CD4-positive, CD25-positive, alpha-beta regulatory T cell (primary cell): ENCODE measurements at regions not wholly inside any gene's neighbourhood (a gene's known extent, or its start where the extent isn't known, plus 50 kb on each side); places are given as distances from the start of the nearest gene placed in this dataset.

Experiments used
- ATAC-seq, 2 donors: fragments of 150-1000 bp; cut with Tn5 transposase; one replicate each; pipeline ENCODE4 v1.10.0; 2021; ENCODE audit warnings: low read depth in 2 of 2, moderate number of reproducible peaks in 2 of 2, moderate library complexity in 1 of 2
- DNase-seq, 3 donors: peaks; one replicate each; pipeline versions ENCODE4 v3.0.0 to v3.0.0-alpha.2; 2012 to 2022; ENCODE audit warnings: mixed read lengths in 1 of 3
- H3K27ac ChIP-seq: one replicate; pipeline ENCODE4 v1.7.0; 2013; ENCODE audit warnings: mild to moderate bottlenecking, low read length; ENCODE audit not compliant: insufficient read depth, poor library complexity, severe bottlenecking
- H3K27me3 ChIP-seq: one replicate; pipeline ENCODE4 v1.7.0; 2013; ENCODE audit warnings: low read length; ENCODE audit not compliant: control insufficient read depth, insufficient read depth
- H3K36me3 ChIP-seq: one replicate; pipeline ENCODE4 v1.7.0; 2013; ENCODE audit warnings: mild to moderate bottlenecking, low read length, moderate library complexity; ENCODE audit not compliant: control insufficient read depth, insufficient read depth
- H3K4me1 ChIP-seq: 2 replicates; pipeline ENCODE4 v1.7.0; 2013; ENCODE audit warnings: mild to moderate bottlenecking, low read length; ENCODE audit not compliant: insufficient read depth, control insufficient read depth, poor library complexity, severe bottlenecking
- H3K4me3 ChIP-seq: one replicate; pipeline ENCODE4 v1.7.0; 2013; ENCODE audit warnings: low read depth, mild to moderate bottlenecking, low read length, moderate library complexity
- H3K9me3 ChIP-seq, 2 experiments: 1 replicate in 1 of 2; 2 replicates in 1 of 2; pipeline ENCODE4 v1.7.0; 2013; ENCODE audit warnings: low read length in 2 of 2, mild to moderate bottlenecking in 1 of 2, moderate library complexity in 1 of 2; ENCODE audit not compliant: control insufficient read depth in 2 of 2
- H3K27ac Mint-ChIP-seq, 3 donors: one replicate each; pipeline ENCODE4 v1.8.0; 2020 to 2022; ENCODE audit warnings: mild to moderate bottlenecking in 3 of 3, mixed read lengths in 3 of 3, moderate library complexity in 2 of 3
- H3K27me3 Mint-ChIP-seq: one replicate; pipeline ENCODE4 v1.8.0; 2022; ENCODE audit warnings: mild to moderate bottlenecking, mixed read lengths
- H3K36me3 Mint-ChIP-seq: one replicate; pipeline ENCODE4 v1.8.0; 2020; ENCODE audit warnings: mixed read lengths
- H3K4me1 Mint-ChIP-seq, 4 donors: one replicate each; pipeline ENCODE4 v1.8.0; 2020 to 2022; ENCODE audit warnings: mixed read lengths in 4 of 4, mild to moderate bottlenecking in 1 of 4
- H3K4me3 Mint-ChIP-seq, 4 donors: one replicate each; pipeline ENCODE4 v1.8.0; 2020 to 2022; ENCODE audit warnings: mild to moderate bottlenecking in 4 of 4, mixed read lengths in 4 of 4, moderate library complexity in 3 of 4
- H3K9me3 Mint-ChIP-seq, 7 donors: one replicate each; pipeline ENCODE4 v1.8.0; 2020 to 2022; ENCODE audit warnings: mixed read lengths in 7 of 7, mild to moderate bottlenecking in 3 of 7, moderate library complexity in 2 of 7

DNA sequence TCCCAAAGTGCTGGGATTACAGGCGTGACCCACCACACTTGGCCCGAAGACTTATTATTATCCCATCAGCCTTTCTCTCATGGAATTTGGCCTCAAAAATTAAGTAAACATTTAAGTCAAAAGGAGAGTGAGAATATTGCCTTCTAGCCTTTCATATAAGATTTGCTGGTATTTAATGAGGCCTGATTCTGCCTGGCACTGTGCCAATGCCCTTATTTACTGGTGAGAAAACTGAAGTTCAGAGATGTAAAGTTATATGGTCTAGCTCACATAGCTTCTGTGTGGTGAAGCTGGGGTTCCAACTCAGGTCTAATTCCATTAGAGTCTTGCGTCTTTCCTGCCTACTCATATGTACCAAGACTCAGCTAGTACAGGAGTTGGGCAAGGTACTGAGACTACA is 260.2 kb downstream of the SDHAF3 start:
- Histone ChIP-seq H3K9me3 (no peaks in the 10 kb centered on the region), H3K4me3 (no peak overlapping the region), H3K36me3 (no peaks in the 10 kb centered on the region), H3K4me1 (no peaks in the 10 kb centered on the region), H3K27ac (no peak overlapping the region), H3K27me3 (no peaks in the 10 kb centered on the region)
- no peak for DNase-seq
- Mint-ChIP-seq H3K4me1 (no peaks in the 10 kb centered on the region), H3K27ac (no peak overlapping the region), H3K4me3 (no peak overlapping the region), H3K36me3 (no peaks in the 10 kb centered on the region), H3K9me3 (peaks cover 0 to 4% (median 0%) of the 10 kb centered on the region in 7 donors), H3K27me3 (no peaks in the 10 kb centered on the region)
- ATAC-seq: no peak

DNA sequence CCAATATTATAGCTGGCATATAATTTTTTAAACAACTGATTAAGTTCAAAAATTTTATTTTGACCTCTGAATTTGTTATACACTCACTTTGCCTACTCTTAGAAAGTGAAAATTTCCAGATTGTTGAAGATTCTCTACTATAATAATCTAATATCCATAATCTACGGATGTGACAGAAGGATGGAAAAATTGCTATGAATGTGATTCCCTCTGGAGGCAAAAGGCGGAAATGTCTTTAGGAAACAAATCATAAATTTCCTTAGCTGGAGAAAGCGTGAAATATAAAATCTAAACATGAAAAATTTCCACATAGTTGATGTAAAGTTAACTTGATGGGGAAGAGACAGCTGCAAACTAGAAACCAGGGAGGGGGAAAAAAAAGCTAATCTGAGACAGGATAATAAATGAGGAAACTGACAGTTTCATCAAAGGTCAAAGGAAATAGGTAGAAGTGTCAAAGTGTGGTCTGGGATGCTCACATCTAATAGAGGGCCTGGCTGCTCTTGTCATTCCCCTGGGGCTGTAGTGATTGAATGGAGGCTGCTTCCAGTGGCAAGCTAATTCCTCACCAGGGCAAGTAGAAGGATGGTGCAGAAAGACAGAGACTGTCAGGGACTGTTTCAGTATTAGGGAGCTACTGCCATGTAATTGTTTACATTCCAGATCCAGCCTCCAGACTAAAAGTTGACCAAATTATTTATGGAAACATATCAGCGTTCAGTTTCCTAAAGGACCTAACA is 264.5 kb downstream of the SDHAF3 start:
- Mint-ChIP-seq H3K27ac (no peak overlapping the region), H3K27me3 (no peaks in the 10 kb centered on the region), H3K4me1 (peaks cover 0 to 4% (median 0%) of the 10 kb centered on the region in 4 donors), H3K9me3 (no peaks in the 10 kb centered on the region), H3K4me3 (no peak overlapping the region), H3K36me3 (no peaks in the 10 kb centered on the region)
- ATAC-seq (no peak), DNase-seq (no peak)
- Histone ChIP-seq H3K27ac (no peak overlapping the region), H3K27me3 (no peaks in the 10 kb centered on the region), H3K4me3 (no peak overlapping the region), H3K36me3 (no peaks in the 10 kb centered on the region), H3K9me3 (no peaks in the 10 kb centered on the region), H3K4me1 (no peaks in the 10 kb centered on the region)

DNA sequence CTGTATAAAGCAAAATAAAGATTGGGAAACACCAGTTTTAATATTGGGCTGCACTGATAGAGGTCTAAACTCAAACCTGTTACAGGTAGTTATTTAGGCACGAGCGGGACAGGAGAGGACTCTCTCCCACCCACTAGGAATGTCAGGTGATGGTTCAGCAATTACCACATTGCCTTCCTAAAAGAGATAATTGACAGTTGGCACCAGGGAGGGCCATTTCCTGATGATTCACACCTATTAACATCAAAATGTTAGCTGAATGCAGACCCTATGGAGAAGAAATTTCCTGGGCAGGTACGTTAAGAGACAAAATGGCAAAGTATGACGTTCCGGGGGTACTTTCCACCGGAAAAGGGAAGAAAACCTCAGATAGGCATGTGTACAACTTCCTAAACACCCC is 272.6 kb downstream of the SDHAF3 start:
- DNase-seq (no peak), ATAC-seq (no peak)
- Histone ChIP-seq H3K4me3 (no peak overlapping the region), H3K27me3 (no peaks in the 10 kb centered on the region), H3K9me3 (no peaks in the 10 kb centered on the region), H3K4me1 (no peaks in the 10 kb centered on the region), H3K36me3 (no peaks in the 10 kb centered on the region), H3K27ac (no peak overlapping the region)
- Mint-ChIP-seq H3K27me3 (peaks cover 4% of the 10 kb centered on the region), H3K4me3 (no peak overlapping the region), H3K9me3 (peaks cover 0 to 1% (median 0%) of the 10 kb centered on the region in 7 donors), H3K27ac (no peak overlapping the region), H3K36me3 (no peaks in the 10 kb centered on the region), H3K4me1 (no peaks in the 10 kb centered on the region)

DNA sequence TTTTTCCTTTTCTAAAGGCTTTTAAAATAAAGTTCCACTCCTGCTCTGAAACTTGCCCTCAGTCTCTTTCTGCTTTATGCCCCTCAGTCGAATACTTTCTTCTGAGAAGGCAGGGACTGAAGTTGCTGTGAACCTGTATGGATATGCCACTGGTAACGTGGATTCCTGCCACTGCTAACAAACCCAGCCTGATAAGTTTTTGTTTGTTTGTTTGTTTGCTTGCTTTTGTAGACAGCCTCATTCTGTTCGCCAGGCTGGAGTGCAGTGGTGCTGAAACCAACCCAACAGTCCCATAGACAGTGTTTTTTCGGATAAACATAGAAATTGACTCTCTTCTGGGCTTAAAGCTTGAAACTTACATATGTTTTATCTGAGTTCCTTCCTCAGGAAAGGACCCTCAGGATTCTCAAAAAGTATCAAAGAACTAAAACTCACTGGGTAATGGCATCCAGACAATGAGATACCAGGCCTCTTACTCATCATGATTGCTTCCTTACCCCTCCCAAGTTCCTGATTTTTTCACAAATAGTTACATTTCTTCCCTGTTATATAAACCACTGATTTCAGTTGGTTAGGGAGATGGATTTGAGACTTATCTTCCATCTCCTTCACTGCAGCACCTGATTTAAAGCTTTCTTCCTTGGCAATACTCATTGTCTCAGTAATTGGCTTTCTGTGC is 273.6 kb downstream of the SDHAF3 start:
- no peak for DNase-seq
- no peak overlapping the region for H3K4me3 ChIP-seq
- H3K27me3 ChIP-seq: no peaks in the 10 kb centered on the region
- H3K9me3 ChIP-seq: no peaks in the 10 kb centered on the region
- no peak for ATAC-seq
- Mint-ChIP-seq H3K36me3 (no peaks in the 10 kb centered on the region), H3K4me3 (no peak overlapping the region), H3K27me3 (peaks cover 4% of the 10 kb centered on the region), H3K9me3 (peaks cover 0 to 1% (median 0%) of the 10 kb centered on the region in 7 donors), H3K27ac (no peak overlapping the region), H3K4me1 (no peaks in the 10 kb centered on the region)
- no peaks in the 10 kb centered on the region for H3K4me1 ChIP-seq
- H3K36me3 ChIP-seq: no peaks in the 10 kb centered on the region
- no peak overlapping the region for H3K27ac ChIP-seq

DNA sequence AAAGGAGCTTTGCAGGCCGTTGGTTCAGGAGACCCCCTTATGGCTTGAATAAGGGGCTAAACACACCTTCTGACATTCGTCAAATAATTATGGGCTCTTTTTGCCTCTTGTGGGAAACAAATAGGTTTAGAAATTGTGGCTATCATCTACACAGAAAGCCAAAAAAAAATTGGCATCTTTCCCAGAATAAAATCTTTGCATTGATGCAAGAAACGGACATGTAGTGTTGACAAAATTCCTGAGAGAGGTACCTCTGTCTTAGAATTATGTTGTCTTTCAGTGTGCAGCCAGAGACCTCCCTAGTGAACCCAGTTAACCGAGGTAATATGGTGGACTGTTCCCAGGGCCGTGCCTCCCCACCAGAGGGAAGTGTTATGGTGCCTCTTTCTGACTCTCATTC is 283.9 kb downstream of the SDHAF3 start:
- Histone ChIP-seq H3K4me3 (no peak overlapping the region), H3K9me3 (no peaks in the 10 kb centered on the region), H3K27me3 (no peaks in the 10 kb centered on the region), H3K4me1 (no peaks in the 10 kb centered on the region), H3K27ac (no peak overlapping the region), H3K36me3 (no peaks in the 10 kb centered on the region)
- Mint-ChIP-seq H3K4me3 (no peak overlapping the region), H3K36me3 (no peaks in the 10 kb centered on the region), H3K9me3 (peaks cover 0 to 2% (median 0%) of the 10 kb centered on the region in 7 donors), H3K27ac (no peak overlapping the region), H3K27me3 (no peaks in the 10 kb centered on the region), H3K4me1 (no peaks in the 10 kb centered on the region)
- ATAC-seq (no peak), DNase-seq (no peak)

DNA sequence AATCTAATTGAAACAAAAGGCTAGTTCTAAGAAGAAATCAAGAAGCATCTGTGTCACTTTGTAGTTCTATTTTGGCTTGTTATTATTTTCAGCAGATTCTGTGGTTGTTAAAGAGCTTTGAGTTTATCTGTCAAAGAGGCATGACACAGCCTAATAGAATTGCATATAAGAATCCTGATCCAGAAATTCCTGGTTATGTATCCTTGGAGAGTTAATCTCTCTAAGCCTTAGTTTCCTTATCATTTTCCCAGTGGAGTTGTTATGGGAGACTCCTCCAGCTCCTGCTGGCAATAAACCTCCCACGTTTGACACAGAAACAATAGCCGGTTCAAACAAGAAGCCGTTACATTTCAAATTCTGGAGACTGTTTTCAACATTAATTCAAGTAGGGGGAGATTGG is 288.3 kb downstream of the SDHAF3 start:
- H3K27ac ChIP-seq: no peak overlapping the region
- H3K4me3 ChIP-seq: no peak overlapping the region
- Mint-ChIP-seq H3K27ac (no peak overlapping the region), H3K4me3 (no peak overlapping the region), H3K36me3 (no peaks in the 10 kb centered on the region), H3K4me1 (no peaks in the 10 kb centered on the region), H3K27me3 (no peaks in the 10 kb centered on the region), H3K9me3 (peaks cover 0 to 3% (median 0%) of the 10 kb centered on the region in 7 donors)
- H3K27me3 ChIP-seq: no peaks in the 10 kb centered on the region
- H3K9me3 ChIP-seq: no peaks in the 10 kb centered on the region
- H3K4me1 ChIP-seq: no peaks in the 10 kb centered on the region
- no peaks in the 10 kb centered on the region for H3K36me3 ChIP-seq
- ATAC-seq (no peak), DNase-seq (no peak)

DNA sequence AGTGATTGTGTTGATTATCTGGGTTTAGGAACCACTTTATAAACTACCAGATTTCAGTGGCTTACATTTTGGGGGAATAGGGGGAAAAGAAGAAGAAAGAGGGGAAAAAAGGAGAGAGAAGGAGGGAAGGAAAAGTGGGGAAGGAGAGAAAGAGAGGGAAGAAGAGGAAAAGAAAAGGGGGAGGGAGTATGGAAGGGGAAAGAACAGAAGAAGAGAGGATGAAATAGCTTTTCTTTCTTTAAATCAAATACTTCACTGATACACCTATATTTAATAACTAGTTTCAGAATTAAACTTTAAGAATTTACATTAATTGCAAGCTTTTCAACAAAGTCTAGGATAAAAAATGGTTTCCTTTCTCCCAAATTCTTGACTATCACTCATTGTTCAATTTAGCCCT is 289.6 kb downstream of the SDHAF3 start:
- Histone ChIP-seq H3K4me3 (no peak overlapping the region), H3K36me3 (no peaks in the 10 kb centered on the region), H3K27ac (no peak overlapping the region), H3K27me3 (no peaks in the 10 kb centered on the region), H3K4me1 (no peaks in the 10 kb centered on the region), H3K9me3 (no peaks in the 10 kb centered on the region)
- Mint-ChIP-seq H3K27ac (no peak overlapping the region), H3K4me1 (no peaks in the 10 kb centered on the region), H3K4me3 (no peak overlapping the region), H3K9me3 (peaks cover 0 to 3% (median 0%) of the 10 kb centered on the region in 7 donors), H3K36me3 (no peaks in the 10 kb centered on the region), H3K27me3 (no peaks in the 10 kb centered on the region)
- DNase-seq: no peak
- ATAC-seq: no peak

DNA sequence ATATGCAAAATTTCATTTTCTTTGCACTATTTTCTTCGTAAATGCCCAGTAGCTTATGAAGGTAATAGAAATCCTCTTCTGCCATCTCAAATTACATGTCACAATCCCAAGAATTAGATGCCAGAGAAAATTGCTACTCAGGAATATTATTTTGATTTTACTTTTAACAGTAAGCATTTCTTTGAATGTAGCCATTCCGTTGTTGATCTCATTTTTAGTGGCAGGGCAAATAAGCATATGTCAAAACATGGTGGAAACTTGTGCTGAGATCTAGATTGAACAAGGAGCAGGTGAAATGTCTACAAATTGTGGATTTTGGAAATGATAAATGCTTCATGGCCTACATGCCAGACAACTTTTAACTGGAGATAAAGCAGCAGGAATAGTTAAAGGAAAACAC is 291.8 kb downstream of the SDHAF3 start:
- Histone ChIP-seq H3K27me3 (no peaks in the 10 kb centered on the region), H3K4me3 (no peak overlapping the region), H3K27ac (no peak overlapping the region), H3K36me3 (no peaks in the 10 kb centered on the region), H3K9me3 (no peaks in the 10 kb centered on the region), H3K4me1 (no peaks in the 10 kb centered on the region)
- ATAC-seq (no peak), DNase-seq (no peak)
- H3K27me3 Mint-ChIP-seq: no peaks in the 10 kb centered on the region
- no peak overlapping the region for H3K4me3 Mint-ChIP-seq
- peaks cover 0 to 3% (median 0%) of the 10 kb centered on the region in 7 donors for H3K9me3 Mint-ChIP-seq
- no peak overlapping the region for H3K27ac Mint-ChIP-seq
- no peaks in the 10 kb centered on the region for H3K4me1 Mint-ChIP-seq
- no peaks in the 10 kb centered on the region for H3K36me3 Mint-ChIP-seq
